BE2C (cell line): ENCODE measurements at regions not wholly inside any gene's neighbourhood (a gene's known extent, or its start where the extent isn't known, plus 50 kb on each side); places are given as distances from the start of the nearest gene placed in this dataset.

Experiments
- DNase-seq: peaks from one replicate; pipeline ENCODE4 v3.0.0-alpha.2; 2020
- H3K27me3 ChIP-seq: fragments of 250-450 bp; sonication (Bioruptor Pico); 2 replicates; pipeline ENCODE4 v1.5.1; 2020; ENCODE audit warnings: mild to moderate bottlenecking
- H3K36me3 ChIP-seq: fragments of 250-450 bp; sonication (Bioruptor Pico); 2 replicates; pipeline ENCODE4 v1.5.1; 2020; ENCODE audit warnings: mild to moderate bottlenecking
- H3K4me1 ChIP-seq: fragments of 250-450 bp; sonication (Bioruptor Pico); 2 replicates; pipeline ENCODE4 v1.5.1; 2020
- H3K4me3 ChIP-seq: 2 replicates; pipeline ENCODE4 v1.5.1; 2011; ENCODE audit warnings: low read depth, low read length
- H3K9me3 ChIP-seq: fragments of 250-450 bp; sonication (Bioruptor Pico); 2 replicates; pipeline ENCODE4 v1.5.1; 2020
- TF ChIP-seq, protein P1 (sequence below): IDR thresholded peaks from 2 replicates; pipeline ENCODE4 v1.5.1; 2012; ENCODE audit warnings: mild to moderate bottlenecking, low read depth, low read length

DNA sequence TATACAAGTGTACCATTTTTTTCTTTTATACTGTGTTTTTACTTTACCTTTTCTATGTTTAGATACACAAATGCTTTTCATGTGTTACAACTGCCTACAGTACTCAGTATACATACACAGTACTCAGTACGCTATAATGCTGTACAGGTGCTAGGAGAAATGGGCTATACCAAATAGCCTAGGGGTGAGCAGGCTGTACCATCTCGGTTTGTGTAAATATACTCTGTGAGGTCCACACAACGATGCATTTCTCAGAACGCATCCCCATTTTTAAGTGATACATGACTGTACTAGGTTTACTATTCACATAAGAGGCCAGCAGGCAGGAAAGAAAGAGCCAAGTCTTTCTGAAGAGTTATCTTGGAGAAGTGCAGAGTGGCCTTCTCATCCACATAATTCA lies 426.4 kb upstream of the MTPN start:
- no peak for DNase-seq
- TF ChIP-seq, protein P1, sequence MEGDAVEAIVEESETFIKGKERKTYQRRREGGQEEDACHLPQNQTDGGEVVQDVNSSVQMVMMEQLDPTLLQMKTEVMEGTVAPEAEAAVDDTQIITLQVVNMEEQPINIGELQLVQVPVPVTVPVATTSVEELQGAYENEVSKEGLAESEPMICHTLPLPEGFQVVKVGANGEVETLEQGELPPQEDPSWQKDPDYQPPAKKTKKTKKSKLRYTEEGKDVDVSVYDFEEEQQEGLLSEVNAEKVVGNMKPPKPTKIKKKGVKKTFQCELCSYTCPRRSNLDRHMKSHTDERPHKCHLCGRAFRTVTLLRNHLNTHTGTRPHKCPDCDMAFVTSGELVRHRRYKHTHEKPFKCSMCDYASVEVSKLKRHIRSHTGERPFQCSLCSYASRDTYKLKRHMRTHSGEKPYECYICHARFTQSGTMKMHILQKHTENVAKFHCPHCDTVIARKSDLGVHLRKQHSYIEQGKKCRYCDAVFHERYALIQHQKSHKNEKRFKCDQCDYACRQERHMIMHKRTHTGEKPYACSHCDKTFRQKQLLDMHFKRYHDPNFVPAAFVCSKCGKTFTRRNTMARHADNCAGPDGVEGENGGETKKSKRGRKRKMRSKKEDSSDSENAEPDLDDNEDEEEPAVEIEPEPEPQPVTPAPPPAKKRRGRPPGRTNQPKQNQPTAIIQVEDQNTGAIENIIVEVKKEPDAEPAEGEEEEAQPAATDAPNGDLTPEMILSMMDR: no peak

DNA sequence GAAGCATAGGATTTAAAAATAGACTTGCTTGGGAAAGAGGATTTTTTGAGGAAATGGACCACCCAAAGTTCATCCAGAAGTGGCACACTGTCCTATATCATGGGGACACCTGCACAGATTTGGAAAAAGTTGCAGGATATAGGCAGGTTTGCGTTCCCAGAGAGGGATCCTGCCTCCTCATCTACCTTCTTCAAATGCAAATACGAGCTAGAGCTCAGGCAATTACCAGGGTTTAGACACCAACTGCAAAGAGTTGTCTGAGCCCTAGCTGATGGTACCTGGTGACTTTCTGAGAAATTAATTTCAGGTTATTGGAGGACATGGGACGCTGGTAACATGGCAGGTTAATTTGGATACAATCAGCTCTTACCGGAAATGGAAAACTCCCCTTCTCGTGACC lies 423.7 kb upstream of the MTPN start:
- TF ChIP-seq, protein P1: no peak
- Histone ChIP-seq H3K9me3 (no peaks in the 10 kb centered on the region), H3K4me1 (no peaks in the 10 kb centered on the region), H3K27me3 (no peaks in the 10 kb centered on the region), H3K36me3 (no peaks in the 10 kb centered on the region), H3K4me3 (no peak overlapping the region)
- DNase-seq: no peak

More for the DNA sequence above, 426.4 kb upstream of the MTPN start:
- Histone ChIP-seq H3K4me1 (peaks cover 3% of the 10 kb centered on the region; the same call in 1 of the 2 replicates), H3K36me3 (no peaks in the 10 kb centered on the region), H3K27me3 (no peaks in the 10 kb centered on the region), H3K4me3 (no peak overlapping the region), H3K9me3 (no peaks in the 10 kb centered on the region)

DNA sequence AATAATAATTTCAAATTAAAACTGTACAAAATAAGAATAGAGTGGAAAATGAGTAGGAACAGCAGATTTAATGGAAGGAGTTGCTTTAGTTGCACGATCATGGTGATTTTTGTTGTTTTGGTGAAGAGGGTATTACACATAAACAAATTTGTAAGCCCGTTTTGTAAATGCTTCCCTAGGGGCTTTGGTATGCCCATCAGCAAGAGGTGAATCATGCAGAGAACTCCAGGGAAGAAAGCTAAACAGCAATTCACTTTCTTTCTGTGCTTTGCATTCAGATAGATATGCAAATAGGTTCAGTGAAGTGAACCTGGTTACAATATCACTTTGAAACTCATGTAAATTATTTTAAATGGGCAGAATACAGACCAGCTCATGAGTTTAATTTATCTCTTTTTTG lies 422.2 kb upstream of the MTPN start:
- TF ChIP-seq, protein P1: no peak
- Histone ChIP-seq H3K4me3 (no peak overlapping the region), H3K4me1 (no peaks in the 10 kb centered on the region), H3K9me3 (no peaks in the 10 kb centered on the region), H3K27me3 (no peaks in the 10 kb centered on the region), H3K36me3 (no peaks in the 10 kb centered on the region)
- DNase-seq: no peak

DNA sequence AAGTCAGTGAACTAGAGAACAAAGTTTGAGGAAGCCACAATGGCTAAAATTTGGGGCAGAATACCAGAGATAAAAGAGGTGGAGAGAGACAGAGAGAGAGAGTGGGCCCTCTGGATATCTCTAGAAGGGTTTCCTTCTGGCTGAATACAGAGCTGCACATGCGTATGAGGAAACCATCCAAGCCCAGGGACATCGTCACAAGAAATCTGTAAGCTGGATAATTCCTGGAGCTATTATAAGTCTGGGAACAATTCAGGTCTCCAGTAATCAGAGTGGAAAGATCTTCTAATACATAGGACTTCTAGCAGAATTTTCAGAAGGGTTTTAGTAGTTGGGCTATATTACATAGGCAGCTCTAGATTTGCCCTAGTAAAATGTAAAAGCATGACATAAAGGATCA lies 415.7 kb upstream of the MTPN start:
- H3K4me1 ChIP-seq: no peaks in the 10 kb centered on the region
- no peaks in the 10 kb centered on the region for H3K36me3 ChIP-seq
- DNase-seq: no peak
- H3K4me3 ChIP-seq: no peak overlapping the region
- H3K9me3 ChIP-seq: no peaks in the 10 kb centered on the region
- no peaks in the 10 kb centered on the region for H3K27me3 ChIP-seq
- TF ChIP-seq, protein P1: no peak

DNA sequence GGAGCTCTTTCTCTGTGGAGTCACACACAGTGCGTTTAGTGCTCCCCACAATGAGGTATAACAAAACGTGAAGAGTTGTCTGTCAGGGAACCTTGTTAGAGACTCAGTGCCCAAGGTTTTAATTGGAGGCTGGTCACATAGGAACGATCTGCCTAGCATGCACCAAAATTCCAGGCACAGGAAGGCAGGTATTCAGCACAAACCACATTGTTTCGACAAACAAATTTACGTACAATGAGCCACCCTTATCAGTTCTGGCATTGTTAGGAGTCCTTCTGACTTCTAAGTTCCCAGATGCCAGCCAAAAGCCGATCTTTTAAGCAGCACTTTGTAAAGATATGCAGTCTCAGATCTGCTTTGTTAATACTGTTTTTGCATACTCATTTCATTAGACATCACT lies 414.2 kb upstream of the MTPN start:
- TF ChIP-seq, protein P1: no peak
- H3K9me3 ChIP-seq: no peaks in the 10 kb centered on the region
- no peaks in the 10 kb centered on the region for H3K36me3 ChIP-seq
- no peaks in the 10 kb centered on the region for H3K27me3 ChIP-seq
- DNase-seq: no peak
- no peak overlapping the region for H3K4me3 ChIP-seq
- H3K4me1 ChIP-seq: no peaks in the 10 kb centered on the region

DNA sequence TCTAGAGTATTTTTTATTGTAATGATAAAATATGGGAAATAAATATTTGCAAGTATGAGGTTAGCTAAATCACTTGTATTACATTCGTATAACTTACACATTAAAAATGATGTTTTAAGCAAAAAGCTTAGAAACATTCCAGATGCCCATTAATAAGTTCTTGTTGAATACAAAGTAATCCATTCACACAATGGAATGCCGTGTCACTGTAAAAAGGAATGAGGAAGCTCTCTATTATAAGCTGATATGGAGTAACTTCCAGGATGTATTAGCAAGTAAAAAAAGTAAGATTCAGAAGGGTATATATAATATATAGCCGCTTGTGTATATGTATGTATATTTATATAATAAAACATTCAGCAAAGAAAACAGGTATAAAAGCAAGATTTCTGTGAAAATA lies 412.8 kb upstream of the MTPN start:
- TF ChIP-seq, protein P1: no peak
- Histone ChIP-seq H3K4me3 (no peak overlapping the region), H3K27me3 (no peaks in the 10 kb centered on the region), H3K36me3 (no peaks in the 10 kb centered on the region), H3K4me1 (no peaks in the 10 kb centered on the region), H3K9me3 (no peaks in the 10 kb centered on the region)
- DNase-seq: no peak
